ENCODE measurements at regions not wholly inside any gene's neighbourhood (a gene's known extent, or its start where the extent isn't known, plus 50 kb on each side); places are given as distances from the start of the nearest gene placed in this dataset.
"Not testable (repeated sequence)": the region's sequence is repeated elsewhere in the genome, so short reads cannot be mapped to it uniquely, and the experiment has no call there.

- no peak for DNase-seq
These were observed 206.5 kb upstream of the RAI14 start for GRCh38 chr5:34449639-34450038.

- DNase-seq = no peak
These were observed 205.8 kb upstream of the RAI14 start for GRCh38 chr5:34450338-34450737.

GRCh38 chr5:34452170-34452828 lies 203.8 kb upstream of the RAI14 start:
- peak; percentile 33 for DNase-seq

- DNase-seq = no peak
These were observed 201.0 kb upstream of the RAI14 start for GRCh38 chr5:34455098-34455497.

- no peak for DNase-seq
These were observed 196.2 kb upstream of the RAI14 start for GRCh38 chr5:34459908-34460307.

GRCh38 chr5:34460496-34460895 lies 195.6 kb upstream of the RAI14 start:
- no peak for DNase-seq

GRCh38 chr5:34464829-34465228 lies 191.3 kb upstream of the RAI14 start:
- no peak for DNase-seq

- DNase-seq = not testable (repeated sequence)
These were observed 190.8 kb upstream of the RAI14 start for GRCh38 chr5:34465301-34465700.

GRCh38 chr5:34466519-34467388 lies 189.4 kb upstream of the RAI14 start:
- DNase-seq = not testable (repeated sequence)

- no peak for DNase-seq
These were observed 188.7 kb upstream of the RAI14 start for GRCh38 chr5:34467436-34467835.

GRCh38 chr5:34467984-34468383 lies 188.1 kb upstream of the RAI14 start:
- DNase-seq = not testable (repeated sequence)

GRCh38 chr5:34469971-34470370 lies 186.2 kb upstream of the RAI14 start:
- no peak for DNase-seq

- DNase-seq = peak; percentile 27
These were observed 181.5 kb upstream of the RAI14 start for GRCh38 chr5:34474573-34475021.

- DNase-seq = no peak
These were observed 180.7 kb upstream of the RAI14 start for GRCh38 chr5:34475249-34475966.

- DNase-seq = no peak
These were observed 179.1 kb upstream of the RAI14 start for GRCh38 chr5:34476941-34477565.

GRCh38 chr5:34480810-34481528 lies 175.2 kb upstream of the RAI14 start:
- no peak for DNase-seq

GRCh38 chr5:34483442-34484033 lies 172.6 kb upstream of the RAI14 start:
- DNase-seq = no peak

GRCh38 chr5:34484216-34484920 lies 171.8 kb upstream of the RAI14 start:
- no peak for DNase-seq

GRCh38 chr5:34485768-34486030 lies 170.4 kb upstream of the RAI14 start:
- DNase-seq = no peak

- peak; percentile 64 for DNase-seq
These were observed 169.8 kb upstream of the RAI14 start for GRCh38 chr5:34486160-34486848.

- no peak for DNase-seq
These were observed 169.3 kb upstream of the RAI14 start for GRCh38 chr5:34486849-34487158.
